ENCODE measurements at regions not wholly inside any gene's neighbourhood (a gene's known extent, or its start where the extent isn't known, plus 50 kb on each side); places are given as distances from the start of the nearest gene placed in this dataset.

- TF ChIP-seq, protein P1, sequence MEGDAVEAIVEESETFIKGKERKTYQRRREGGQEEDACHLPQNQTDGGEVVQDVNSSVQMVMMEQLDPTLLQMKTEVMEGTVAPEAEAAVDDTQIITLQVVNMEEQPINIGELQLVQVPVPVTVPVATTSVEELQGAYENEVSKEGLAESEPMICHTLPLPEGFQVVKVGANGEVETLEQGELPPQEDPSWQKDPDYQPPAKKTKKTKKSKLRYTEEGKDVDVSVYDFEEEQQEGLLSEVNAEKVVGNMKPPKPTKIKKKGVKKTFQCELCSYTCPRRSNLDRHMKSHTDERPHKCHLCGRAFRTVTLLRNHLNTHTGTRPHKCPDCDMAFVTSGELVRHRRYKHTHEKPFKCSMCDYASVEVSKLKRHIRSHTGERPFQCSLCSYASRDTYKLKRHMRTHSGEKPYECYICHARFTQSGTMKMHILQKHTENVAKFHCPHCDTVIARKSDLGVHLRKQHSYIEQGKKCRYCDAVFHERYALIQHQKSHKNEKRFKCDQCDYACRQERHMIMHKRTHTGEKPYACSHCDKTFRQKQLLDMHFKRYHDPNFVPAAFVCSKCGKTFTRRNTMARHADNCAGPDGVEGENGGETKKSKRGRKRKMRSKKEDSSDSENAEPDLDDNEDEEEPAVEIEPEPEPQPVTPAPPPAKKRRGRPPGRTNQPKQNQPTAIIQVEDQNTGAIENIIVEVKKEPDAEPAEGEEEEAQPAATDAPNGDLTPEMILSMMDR (conservative IDR thresholded peaks at IDR 0.05; ENCODE audit: low read depth, low read length) = no peak
- TF ChIP-seq POLR2A (IDR thresholded peaks at IDR 0.05; ENCODE audit: low read depth, low read length) (no peak), USF2 (IDR thresholded peaks at IDR 0.05; ENCODE audit: low read depth, low read length) (no peak), NFE2L2 (IDR thresholded peaks at IDR 0.05; ENCODE audit: low read depth, low read length) (no peak), CHD1 (IDR thresholded peaks at IDR 0.05; ENCODE audit: low read depth, low read length) (no peak)
- TF ChIP-seq, protein P2, sequence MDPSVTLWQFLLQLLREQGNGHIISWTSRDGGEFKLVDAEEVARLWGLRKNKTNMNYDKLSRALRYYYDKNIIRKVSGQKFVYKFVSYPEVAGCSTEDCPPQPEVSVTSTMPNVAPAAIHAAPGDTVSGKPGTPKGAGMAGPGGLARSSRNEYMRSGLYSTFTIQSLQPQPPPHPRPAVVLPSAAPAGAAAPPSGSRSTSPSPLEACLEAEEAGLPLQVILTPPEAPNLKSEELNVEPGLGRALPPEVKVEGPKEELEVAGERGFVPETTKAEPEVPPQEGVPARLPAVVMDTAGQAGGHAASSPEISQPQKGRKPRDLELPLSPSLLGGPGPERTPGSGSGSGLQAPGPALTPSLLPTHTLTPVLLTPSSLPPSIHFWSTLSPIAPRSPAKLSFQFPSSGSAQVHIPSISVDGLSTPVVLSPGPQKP (IDR thresholded peaks at IDR 0.05; ENCODE audit: borderline replicate concordance, low read depth, low read length) = no peak
Measured at GRCh38 chr10:42930516-42931192, 146.2 kb upstream of the RET start.

Data from IMR-90 (cell line).